ENCODE measurements at regions not wholly inside any gene's neighbourhood (a gene's known extent, or its start where the extent isn't known, plus 50 kb on each side); places are given as distances from the start of the nearest gene placed in this dataset.

GRCh38 chr3:56896357-56896756, 94.6 kb upstream of the ARHGEF3 start:
- no peak for DNase-seq (ENCODE audit: low read depth)

GRCh38 chr3:56894881-56895431, 93.2 kb upstream of the ARHGEF3 start:
- DNase-seq (ENCODE audit: low read depth) = no peak

GRCh38 chr3:56890448-56891091, 88.8 kb upstream of the ARHGEF3 start:
- DNase-seq (ENCODE audit: low read depth) = no peak

- DNase-seq (ENCODE audit: low read depth) = no peak
These were observed 87.4 kb upstream of the ARHGEF3 start for GRCh38 chr3:56889131-56889530.

- no peak for DNase-seq (ENCODE audit: low read depth)
These were observed 85.8 kb upstream of the ARHGEF3 start for GRCh38 chr3:56887402-56888025.

GRCh38 chr3:56886314-56886713, 84.6 kb upstream of the ARHGEF3 start:
- no peak for DNase-seq (ENCODE audit: low read depth)

- DNase-seq (ENCODE audit: low read depth) = no peak
These were observed 84.1 kb upstream of the ARHGEF3 start for GRCh38 chr3:56885879-56886278.

- no peak for DNase-seq (ENCODE audit: low read depth)
These were observed 83.7 kb upstream of the ARHGEF3 start for GRCh38 chr3:56885453-56885852.

- DNase-seq (ENCODE audit: low read depth) = no peak
These were observed 82.6 kb upstream of the ARHGEF3 start for GRCh38 chr3:56884387-56884786.

GRCh38 chr3:56883828-56884227, 82.1 kb upstream of the ARHGEF3 start:
- DNase-seq (ENCODE audit: low read depth) = no peak

- DNase-seq (ENCODE audit: low read depth) = no peak
These were observed 81.1 kb upstream of the ARHGEF3 start for GRCh38 chr3:56882896-56883295.

GRCh38 chr3:56881841-56882240, 80.1 kb upstream of the ARHGEF3 start:
- no peak for DNase-seq (ENCODE audit: low read depth)

- DNase-seq (ENCODE audit: low read depth) = no peak
These were observed 79.2 kb upstream of the ARHGEF3 start for GRCh38 chr3:56880720-56881575.

- DNase-seq (ENCODE audit: low read depth) = no peak
These were observed 77.9 kb upstream of the ARHGEF3 start for GRCh38 chr3:56879436-56880215.

GRCh38 chr3:56878074-56878473, 76.3 kb upstream of the ARHGEF3 start:
- peak; percentile 21 for DNase-seq (ENCODE audit: low read depth)

- no peak for DNase-seq (ENCODE audit: low read depth)
These were observed 75.2 kb upstream of the ARHGEF3 start for GRCh38 chr3:56876916-56877315.

GRCh38 chr3:56874269-56874668, 72.5 kb upstream of the ARHGEF3 start:
- no peak for DNase-seq (ENCODE audit: low read depth)

- DNase-seq (ENCODE audit: low read depth) = no peak
These were observed 68.7 kb upstream of the ARHGEF3 start for GRCh38 chr3:56870436-56870835.

- no peak for DNase-seq (ENCODE audit: low read depth)
These were observed 67.6 kb upstream of the ARHGEF3 start for GRCh38 chr3:56869157-56869889.

GRCh38 chr3:56868706-56869105, 67.0 kb upstream of the ARHGEF3 start:
- DNase-seq (ENCODE audit: low read depth) = no peak

GRCh38 chr3:56867671-56868070, 65.9 kb upstream of the ARHGEF3 start:
- DNase-seq (ENCODE audit: low read depth) = no peak

Data from activated gamma-delta T cell treated with anti-CD3 and anti-CD28 coated beads, Interleukin-2, amount 50 U/mL, for 16 hours (primary cell).